ENCODE measurements at regions not wholly inside any gene's neighbourhood (a gene's known extent, or its start where the extent isn't known, plus 50 kb on each side); places are given as distances from the start of the nearest gene placed in this dataset.

GRCh38 chr2:18171191-18172139 is 293.0 kb downstream of the KCNS3 start:
- TF ChIP-seq CTCF (IDR thresholded peaks at IDR 0.05) = no peak
- TF ChIP-seq POLR2A (IDR thresholded peaks at IDR 0.05) = no peak
